HG03565 (cell line): ENCODE measurements at regions not wholly inside any gene's neighbourhood (a gene's known extent, or its start where the extent isn't known, plus 50 kb on each side); places are given as distances from the start of the nearest gene placed in this dataset.

ENCODE experiments used
- ATAC-seq: cut with Tn5 transposase; IDR thresholded peaks from one replicate; pipeline ENCODE4 v1.9.1; 2021; ENCODE audit warnings: mild to moderate bottlenecking, moderate library complexity; ENCODE audit not compliant: unreplicated experiment

DNA sequence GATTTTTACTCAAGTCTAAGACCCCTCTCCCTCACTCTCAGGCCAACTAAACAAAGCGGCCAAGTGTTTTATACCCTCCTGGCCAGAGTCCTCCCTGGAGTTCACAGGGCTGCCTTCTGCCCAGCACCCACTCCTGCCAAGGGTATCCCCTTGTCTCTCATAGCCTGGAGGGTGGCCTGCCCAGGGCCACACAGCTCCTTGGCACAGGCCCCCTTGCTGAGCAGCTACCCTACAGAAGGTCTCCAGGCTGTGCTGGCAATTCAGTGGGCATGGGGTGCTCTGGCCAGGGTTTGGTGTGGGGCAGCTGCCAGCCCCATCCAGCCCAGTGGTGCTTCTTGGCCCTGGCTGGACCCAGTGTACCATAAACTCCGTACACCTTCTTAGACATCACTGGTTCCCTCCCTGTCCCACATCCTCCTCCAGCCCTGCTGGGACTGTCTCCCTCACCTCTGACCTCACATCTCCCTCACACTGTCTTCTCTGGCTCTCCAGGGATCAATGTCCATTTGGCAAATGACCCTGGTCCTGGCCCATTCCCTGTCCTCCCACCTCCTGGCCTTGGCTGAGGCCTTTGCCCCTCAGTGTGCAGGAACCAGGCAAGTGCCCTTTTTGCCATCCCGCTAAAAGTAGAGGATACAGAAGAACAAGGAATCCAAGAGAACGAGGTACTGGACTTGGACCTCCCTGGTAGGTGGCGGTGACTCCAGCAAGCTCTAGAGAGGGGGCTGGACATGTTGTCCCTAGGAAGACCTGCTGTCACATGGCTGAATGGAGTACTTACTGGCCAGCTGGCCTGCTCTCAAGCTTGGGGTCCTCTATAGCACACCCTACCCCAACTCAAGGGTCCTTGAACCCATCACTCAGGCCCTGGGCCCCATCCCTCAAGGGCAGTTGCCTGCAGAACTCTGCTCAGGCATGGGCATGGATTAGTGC, 50.0 kb upstream of the TRPM1 start:
- ATAC-seq = no peak

DNA sequence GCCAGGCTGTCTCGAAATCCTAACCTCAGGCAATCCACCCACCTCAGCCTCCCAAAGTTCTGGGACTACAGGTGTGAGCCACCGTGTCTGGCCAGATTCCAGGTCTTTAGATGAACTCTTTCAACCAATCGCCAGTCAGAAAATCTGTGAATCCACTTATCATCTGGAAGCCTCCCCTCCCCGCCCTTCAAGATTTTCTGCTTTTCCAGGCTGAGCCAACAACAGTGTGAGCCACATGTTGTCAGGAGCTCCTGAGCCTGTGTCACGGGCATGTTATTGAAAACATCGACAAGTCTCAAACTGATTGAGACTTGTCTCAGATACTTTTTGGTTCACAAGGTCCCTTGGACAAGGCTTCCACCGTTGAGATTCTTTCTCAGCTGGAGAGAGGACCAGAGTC, 52.0 kb upstream of the TRPM1 start:
- ATAC-seq = no peak

DNA sequence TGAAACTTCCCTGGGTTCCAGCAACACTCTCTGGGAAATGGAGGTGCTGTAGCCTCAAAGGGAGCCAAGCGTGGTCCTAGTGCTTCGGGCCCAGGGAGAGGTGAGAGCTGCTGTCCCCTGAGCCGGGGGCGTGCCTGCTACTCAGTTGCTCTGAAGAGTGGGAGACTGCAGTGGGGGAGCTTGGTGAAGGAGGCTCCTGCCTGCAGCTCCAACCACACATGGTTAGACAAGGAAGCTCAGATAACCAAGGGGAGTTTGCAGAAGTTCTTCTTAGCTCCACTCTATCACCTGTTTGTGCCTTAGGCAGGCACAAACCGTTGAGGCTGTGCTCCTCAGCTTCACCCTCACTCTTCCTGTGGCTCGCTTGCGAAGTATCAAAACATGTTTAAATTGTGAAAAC, 53.6 kb upstream of the TRPM1 start:
- ATAC-seq = no peak

DNA sequence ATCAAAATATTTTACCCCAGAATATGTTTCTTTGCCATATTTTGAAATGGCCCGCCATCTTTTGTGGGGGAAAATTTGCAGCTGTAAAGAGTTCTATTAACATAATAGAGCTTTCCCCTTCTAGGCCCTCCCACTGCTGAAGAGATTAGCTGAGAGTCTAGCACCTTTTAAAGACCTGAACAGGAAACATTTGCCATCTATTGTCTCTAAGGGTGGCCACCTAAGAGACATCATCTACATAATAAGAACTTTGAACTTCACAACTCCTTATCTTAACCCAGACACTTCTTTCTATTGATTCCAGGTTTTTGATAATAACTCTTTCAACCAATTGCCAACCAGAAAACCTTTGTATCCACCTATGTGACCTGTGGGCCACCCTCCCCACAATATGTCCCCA, 54.7 kb upstream of the TRPM1 start:
- ATAC-seq = no peak

DNA sequence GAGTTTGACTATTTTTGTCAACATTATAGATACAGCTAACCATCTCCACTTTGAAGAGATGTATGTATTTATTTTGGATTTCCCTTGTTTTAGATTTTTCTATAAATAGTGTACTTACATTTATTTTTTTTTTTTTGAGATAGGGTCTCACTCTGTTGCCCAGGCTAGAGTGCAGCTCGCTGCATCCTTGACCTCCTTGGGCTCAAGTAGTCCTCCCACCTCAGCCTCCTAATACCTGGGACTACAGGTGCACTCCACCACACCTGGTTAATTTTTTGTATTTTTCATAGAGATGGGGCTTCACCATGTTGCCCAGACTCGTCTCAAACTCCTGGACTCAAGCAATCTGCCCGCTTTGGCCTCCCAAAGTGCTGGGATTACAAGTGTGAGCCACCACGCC, 55.3 kb upstream of the TRPM1 start:
- ATAC-seq = no peak

DNA sequence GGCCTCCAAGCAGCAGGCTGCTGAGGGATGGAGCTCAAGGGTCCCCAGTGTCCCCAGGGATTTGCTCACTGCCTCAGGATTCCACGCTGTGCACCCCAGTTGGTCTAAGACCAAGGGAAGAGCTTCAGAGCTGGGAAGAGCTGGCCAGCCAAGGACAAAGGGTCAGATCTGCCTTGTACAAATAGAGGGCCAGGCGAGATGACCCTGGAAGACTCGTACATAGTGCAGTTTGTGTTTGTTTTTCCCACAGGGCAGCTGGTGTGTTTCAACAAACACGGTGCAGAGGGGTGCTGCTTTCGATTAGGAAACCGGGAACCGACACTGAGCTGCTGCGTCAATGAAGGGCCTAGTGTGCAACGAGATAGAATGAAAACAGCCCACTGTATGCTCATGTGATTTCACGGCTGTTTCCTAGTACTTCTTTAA, 56.1 kb upstream of the TRPM1 start:
- no peak for ATAC-seq

DNA sequence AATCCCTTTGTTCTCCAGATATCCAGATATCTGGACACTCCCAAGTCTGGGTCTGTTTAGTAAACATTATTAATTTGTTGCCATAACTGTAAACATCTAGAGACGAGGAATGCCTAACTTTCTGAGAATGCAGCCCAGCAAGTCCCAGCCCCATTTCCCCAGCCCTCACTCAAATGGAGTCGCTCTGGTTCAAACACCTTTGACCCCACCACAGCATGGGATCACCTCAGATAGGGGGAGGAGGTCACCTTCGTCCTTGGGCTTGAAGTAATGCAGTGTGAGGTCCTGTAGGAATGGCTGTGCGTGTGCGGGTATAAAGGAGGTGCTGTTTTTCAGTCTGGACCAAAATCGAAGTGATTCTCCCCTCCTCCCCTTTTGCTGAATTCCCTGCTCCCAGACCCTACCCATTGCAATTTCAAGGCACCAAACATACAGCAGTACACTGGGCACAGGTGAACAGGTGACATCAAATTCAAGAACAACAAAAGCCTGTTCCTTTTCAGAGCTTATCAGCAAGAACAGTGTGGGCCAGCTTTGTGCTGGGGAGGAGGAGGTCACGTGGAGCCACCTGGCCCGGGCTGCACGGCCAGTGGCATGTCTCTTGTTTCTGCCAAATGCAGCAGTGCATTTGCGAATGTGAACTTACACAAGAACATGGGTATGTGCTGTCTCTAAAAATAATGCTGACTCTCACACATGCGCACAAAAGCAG, 57.5 kb upstream of the TRPM1 start:
- ATAC-seq = no peak

DNA sequence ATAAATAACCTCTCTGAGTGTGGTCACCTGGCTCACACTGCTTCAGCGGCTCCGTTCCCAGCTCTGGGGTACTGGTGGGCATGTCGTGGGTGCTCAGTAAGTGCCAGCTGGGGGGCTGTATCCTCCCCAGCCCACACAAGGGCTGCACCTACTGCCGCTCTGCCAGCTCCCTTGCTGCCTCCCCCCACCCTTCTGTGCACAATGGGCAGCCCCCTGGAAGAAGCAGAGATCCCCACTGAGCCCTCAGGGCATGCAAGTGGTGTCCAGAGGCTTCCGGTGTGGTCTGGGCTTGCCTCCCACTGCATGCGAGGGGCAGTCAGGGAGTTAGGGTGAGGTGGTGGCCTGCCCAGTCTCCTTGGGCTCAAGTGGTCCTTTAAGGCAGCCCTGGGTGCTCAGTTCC, 58.3 kb upstream of the TRPM1 start:
- no peak for ATAC-seq

DNA sequence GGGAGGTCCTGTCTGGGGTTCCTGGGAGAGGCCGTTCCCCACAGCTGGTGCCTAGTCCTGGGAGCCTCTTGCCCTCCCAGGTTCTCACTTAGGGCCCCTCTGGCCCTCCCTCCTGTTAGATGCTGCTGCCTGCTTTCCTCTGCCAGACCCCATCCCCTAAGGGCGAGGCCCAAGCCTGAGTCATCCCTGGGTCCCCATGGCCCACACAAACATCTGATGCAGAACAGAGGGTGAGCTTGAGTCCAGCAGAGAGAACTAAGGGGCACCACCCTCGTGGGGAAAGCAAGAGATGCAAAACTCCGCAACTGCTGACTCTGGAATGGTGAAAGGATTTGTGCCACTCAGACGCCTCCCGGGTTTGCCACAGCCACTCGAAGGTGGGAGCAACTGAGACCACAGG, 58.8 kb upstream of the TRPM1 start:
- ATAC-seq = no peak

DNA sequence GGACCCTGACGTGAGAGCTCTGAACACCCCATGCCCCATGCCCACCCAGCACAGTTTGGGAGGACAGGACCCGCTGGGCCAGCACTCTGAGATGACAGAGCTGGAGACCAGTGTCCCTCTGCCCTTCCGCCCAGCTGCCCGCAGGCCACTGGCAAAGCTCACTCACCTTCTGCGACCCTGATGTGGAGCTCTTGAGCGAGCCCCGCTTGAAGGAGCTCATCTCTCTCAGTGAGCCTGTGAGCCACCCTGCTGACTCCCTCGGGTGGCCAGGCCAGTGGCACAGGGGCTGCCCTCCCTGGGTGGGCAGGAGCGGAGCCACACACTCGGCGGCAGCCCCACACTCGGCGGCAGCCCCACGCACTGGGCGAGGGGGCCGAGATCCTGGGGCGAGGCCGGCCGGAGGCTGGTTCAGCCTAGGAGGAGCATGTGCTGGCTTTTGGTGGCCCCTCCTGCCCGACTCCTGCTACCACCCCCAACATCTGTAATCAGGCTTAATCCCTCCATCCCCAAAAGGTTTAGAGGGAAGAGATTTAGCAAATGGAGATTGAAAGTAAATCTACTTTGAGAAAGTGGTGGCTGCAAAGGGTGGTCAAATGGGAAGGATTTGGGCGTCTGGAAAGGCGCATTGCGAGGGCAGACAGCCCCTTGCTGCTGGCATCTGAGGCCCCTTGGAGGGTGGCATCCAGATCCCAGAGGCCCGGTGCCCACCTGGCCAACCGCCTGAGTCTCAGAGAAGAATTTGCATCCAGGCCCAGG, 59.4 kb upstream of the TRPM1 start:
- no peak for ATAC-seq

DNA sequence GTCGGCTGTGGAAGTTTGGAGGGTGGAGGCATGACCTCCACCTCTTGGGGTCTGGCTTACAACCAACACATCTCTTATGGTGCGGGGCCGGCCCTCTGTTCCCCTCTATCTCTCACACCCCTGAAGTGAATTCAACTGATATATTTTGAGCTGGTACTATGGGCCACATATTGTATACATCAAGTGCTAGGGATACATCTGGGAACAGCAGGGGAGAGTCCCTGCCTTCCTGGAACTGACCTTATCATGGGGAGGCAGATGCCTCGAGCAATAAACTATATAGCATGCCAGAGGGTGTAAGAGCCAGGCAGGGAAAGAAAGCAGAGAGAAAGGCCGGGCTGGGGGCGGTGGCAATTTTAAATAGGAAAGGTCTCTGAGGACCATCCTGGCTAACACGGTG, 60.4 kb upstream of the TRPM1 start:
- ATAC-seq = no peak

DNA sequence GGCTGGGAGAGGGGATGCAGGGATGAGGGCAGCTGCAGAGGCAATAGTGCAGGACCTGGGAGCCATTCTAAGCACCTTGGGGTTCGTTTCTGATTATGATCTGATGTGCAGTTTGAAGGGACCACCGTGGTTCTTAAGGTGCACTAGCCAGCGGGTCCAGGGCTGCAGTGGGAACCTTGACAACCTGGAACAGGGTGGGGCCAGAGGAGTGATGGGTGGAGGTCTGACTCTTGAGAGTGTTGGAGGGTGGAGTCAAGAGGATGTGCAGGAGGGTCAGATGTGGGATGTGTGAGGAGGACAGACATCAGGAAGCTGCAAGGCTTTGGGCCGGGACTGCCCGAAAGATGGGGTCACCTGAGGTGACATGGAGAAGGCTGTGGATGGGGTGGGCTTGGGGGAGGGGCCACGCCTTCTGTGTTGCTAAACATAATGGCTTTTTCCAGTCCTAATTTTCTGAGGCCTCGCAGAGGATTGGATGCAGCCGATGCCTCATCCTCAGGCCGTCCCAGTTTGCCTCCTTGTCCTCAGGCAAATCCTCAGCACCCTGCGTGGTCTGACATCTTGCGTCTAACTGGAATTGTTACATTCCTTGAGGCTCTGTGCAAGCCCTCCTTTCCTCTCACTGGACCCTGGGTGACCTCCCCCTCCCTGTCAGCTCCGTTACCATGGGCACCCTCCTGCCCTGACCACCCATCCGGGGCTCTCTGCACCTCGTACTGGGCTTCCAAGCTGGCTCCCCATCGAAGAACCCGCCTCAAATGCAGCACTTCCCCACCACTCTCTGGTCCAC, 61.4 kb upstream of the TRPM1 start:
- ATAC-seq = no peak

DNA sequence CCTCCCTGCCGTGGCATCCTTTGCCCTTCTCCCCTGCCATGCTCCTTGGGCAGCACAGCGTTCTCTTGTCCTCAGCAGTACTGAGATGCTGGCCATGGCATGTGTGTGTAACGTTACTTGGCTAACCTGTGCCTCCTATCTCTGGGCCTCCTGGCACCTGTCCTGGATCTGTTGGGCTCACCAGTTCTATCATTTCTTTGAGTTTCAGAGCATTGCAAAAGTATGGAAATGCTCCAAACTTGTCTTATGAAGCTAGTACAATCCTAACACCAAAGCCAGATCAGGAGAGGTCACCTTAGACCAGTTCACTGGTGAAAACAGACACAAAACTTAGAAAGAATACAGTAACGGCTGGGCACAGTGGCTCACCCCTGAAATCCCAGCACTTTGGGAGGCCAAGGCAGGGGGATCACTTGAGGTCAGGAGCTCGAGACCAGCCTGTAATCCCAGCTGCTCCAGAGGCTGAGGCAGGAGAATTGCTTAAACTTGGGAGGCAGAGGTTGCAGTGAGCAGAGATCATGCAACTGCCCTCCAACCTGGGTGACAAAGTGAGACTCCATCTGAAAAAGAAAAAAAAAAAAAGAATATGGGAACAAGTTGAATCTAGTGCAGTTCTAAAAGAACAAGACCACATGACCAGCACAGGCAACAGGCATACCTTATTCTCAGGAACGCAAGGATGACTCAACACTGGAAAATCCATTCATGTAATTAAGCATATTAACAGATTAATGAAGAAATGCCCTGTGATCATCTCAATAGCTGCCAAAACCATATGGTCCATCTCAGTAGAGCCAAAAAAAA, 62.4 kb upstream of the TRPM1 start:
- ATAC-seq = no peak

DNA sequence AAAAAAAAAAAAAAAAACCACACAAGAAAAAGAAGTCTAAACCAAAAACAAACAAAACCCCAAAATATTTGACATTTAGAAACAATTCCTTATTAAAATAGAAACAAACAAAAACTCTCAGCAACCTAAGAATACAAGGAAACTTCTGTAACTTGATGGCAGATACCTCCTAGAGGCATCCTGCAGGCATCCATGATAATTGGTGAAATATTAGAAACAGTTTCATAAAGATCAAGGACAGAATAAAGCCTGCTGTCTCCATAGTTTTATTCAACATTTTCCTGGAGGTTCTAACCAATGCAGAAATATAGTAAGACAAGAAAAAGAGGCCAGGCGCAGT, 63.0 kb upstream of the TRPM1 start:
- ATAC-seq = no peak

DNA sequence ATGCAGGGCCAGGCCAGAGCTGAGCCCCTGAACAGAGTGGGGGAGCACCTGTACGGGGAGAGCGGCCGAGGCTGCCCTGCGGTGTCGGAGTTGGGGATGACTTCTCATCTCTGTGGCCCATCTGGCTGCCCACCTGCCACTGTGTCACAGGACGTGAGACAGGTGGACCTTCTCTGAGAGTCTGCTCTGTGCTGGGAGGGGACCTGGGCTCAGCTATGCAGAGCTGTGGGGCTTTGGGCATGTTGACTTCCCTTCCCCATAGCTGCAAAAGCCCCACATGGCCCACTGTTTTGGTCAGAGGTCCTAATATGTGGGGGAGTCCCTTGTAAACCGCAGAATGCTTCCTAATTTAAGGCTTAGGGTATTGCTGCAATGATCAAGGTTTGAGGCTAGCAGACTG, 68.0 kb upstream of the TRPM1 start:
- ATAC-seq = no peak

DNA sequence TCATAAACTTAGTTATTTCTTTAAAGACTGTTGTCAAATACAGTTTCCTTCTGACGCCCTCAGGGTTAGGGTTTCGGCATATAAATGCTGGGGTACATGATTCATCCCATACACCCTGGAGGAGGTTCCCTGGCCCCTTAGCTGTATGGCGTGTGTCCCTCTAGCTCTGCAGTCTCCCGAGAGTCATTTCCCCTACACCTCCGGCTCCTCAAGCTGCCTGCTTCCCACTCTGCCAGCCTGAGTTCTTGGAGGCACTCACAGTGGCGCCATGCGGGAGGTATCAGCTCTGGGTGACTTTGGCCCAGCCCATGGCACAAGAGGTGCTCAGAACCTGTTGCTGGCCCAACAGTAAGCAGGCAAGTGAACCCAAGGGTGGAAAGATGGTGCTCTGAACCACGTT, 70.2 kb upstream of the TRPM1 start:
- ATAC-seq = no peak

DNA sequence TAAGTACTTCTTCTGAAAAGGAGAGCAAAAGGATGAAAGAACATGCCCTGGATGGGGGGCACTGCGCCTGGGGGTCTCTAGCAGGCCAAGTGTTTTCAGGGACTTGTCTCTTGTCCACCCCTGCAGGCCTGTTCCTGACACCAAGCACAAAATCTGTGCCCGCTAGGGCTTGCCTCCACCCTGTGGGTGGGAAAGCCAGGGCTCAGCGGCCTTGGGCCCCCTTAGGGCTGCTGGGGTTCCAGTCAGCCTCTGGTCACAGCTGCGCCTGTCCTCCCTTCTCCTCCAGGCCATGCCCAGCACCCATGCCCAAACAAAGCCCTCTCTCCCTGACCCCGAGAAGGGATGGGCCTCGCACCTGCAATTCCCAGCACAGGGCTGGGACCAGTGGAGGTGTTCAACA, 71.1 kb upstream of the TRPM1 start:
- no peak for ATAC-seq

DNA sequence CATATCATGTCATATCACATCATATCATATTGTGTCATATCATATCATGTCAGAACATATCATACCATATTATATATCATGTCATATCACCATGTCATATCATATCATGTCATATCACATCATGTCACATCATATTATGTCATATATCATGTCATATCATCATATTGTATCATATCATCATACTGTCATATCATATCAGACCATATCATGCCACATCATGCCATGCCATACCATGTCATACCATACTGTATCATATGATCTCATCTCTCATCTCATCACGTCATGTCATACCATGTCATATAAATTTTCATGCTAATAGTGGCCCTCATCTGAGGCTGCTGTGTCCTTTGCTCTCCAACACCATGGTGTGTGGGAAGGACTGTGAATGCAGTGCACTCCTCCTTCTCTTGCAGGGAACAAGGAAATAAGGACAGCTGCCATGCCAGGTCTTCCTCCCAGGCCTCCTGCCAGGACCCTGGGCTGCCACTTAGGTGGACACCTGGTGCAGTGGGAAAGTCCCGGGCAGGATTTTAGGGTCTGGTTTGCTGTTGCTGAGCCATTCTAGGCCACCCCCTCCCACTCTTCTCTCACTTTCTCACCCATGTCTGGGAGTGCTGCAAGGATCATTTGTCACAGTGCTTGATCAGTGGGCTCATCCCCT, 72.4 kb upstream of the TRPM1 start:
- ATAC-seq = no peak

DNA sequence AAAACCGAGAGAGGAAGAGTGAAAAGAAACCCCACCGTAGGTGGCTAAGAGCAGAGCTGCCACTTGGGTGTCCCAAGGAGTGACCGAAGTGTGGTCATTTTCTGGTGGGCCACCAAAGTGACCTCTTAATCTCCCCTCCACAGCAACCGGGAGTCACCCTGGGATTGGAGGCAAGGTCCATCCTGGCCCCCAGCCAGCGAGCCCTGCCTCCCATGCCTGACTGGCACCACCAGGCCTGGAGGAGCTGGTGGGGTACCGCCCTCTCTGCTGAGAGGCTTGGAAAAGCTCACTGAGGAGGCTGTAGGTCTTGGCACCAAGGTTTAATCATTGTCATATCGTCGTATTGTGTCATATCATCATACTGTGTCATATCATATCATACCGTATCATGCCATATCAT, 74.0 kb upstream of the TRPM1 start:
- no peak for ATAC-seq

DNA sequence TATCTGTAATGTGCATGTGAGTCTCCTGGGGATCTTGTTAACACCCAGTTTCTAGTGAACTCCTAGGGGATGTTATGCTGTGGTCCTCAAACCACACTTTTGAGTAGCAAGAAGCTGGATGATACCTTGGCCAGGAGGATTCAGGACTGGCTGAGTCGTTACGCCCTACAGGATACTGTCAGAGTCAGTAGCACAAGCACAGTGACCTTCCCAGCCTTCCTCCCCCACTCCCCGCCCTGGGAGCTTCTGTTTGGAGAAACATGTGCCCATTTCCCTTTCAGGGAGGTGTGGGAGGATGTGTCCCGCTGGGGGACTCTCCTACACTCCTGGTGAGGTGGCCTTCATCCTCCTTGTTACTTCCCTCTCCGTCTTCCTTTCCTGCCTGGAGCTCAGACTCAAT, 76.4 kb upstream of the TRPM1 start:
- ATAC-seq = no peak
